GM18873 (cell line): ENCODE measurements at regions not wholly inside any gene's neighbourhood (a gene's known extent, or its start where the extent isn't known, plus 50 kb on each side); places are given as distances from the start of the nearest gene placed in this dataset.
"Not testable (repeated sequence)": the region's sequence is repeated elsewhere in the genome, so short reads cannot be mapped to it uniquely, and the experiment has no call there.

Source experiments
- ATAC-seq: cut with Tn5 transposase; IDR thresholded peaks from one replicate; pipeline ENCODE4 v1.9.1; 2021; ENCODE audit warnings: mild to moderate bottlenecking, moderate library complexity, moderate number of reproducible peaks; ENCODE audit not compliant: unreplicated experiment, low FRiP score

DNA sequence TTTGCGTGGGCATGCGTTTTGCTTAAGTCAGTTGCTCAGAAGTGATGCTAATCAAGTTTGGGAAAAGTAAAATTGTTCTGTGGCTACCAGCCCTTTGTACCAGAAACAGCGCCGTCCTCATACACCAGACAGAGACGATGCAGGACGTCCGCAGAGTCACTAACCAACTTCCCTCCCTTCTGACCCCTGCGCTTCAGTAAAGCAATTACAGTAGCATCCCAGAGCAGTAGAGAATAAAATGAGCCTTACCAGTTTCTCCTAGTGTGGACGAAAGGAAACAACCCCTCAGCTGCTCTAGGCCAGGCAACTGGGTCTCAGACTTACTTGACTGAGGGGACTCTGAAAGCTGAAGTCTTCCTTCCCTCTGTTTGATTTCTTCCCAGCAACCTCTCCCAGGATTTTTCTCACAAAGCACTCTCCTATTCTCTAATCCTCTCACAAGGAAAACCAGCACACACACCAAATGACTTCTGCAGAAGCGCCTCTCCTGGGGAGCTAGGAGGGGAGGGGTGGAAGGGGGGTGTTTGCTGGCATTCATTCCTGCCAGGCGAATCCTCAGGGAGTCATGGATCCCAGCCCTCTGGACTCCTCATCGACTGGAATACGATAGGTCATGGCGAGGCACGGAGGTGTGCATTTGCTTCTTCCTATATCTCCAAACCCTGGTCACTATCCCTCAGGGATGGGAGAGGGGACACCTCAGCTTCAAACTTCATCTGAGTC lies 56.0 kb upstream of the MID1 start:
- ATAC-seq = no peak

DNA sequence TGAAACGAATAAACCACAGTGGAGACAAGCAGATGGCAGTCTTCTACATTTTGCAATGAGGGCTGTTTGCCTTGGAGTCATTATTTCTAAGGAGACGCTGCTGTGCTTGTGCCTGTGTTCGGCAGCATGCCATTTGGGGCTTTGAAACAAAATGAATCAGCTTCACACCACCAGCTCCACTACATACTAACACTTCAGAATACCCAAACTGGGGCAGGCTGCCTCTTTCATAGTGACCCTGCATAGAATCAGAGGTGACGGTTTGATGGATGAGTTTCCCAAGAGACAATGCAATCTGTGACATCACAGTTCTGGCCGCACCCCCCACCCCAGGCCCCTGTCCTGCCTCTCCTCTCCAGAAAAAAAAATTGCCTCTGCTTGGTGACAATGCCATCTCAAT lies 57.1 kb upstream of the MID1 start:
- ATAC-seq = no peak

DNA sequence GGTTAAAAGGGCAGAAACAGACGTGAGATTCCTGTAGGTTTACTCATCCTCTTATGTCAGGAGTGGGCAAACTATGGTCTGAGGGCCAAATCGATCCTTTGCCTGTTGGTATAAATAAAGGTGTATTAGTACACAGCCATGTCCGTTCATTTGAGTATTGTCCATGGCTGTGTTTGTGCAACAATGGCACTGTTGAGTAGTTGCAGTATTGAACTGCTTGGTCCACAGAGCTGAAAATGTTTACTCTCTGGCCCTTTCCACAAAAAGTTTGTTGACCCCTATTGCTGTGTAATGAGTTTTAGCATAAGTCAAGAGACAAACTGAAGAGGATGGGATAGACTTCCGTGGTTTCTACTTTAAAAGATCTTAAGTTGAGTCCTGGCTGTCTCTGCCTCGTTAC lies 59.0 kb upstream of the MID1 start:
- ATAC-seq = no peak

DNA sequence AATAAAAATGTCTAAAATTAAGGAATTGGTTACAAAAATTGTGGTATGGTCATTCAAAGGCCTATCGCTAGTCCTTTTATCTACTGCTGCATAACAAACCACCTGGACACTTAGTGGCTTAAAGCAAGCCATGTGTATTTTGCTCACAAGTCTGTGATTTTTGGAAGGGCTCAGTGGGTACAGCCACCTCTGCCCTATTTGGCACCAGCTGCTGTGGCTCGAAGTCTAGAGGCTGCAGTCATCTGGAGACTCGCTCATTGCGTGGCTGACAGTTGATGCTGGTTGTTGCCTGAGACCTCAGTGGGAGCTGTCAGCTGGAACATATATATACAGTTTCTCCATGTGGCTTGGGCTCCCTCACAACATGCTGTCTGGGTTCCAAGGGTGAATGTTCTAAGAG lies 60.8 kb upstream of the MID1 start:
- ATAC-seq = no peak

DNA sequence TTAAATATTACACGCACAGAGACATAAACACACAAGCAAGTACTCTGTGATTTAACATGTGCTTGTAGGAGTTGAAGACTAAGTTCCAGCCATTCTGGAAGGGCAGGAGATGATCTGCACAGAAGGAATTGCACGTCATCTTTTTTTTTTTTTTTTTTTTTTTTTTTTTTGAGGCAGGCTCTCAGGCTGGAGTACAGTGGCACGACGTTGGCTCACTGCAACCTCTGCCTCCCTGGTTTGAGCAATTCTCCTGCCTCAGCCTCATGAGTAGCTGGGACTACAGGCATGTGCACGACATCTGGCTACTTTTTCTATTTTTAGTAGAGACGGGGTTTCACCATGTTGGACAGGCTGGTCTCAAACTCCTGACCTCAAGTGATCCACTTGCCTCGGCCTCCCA lies 63.2 kb upstream of the MID1 start:
- ATAC-seq = not testable (repeated sequence)

DNA sequence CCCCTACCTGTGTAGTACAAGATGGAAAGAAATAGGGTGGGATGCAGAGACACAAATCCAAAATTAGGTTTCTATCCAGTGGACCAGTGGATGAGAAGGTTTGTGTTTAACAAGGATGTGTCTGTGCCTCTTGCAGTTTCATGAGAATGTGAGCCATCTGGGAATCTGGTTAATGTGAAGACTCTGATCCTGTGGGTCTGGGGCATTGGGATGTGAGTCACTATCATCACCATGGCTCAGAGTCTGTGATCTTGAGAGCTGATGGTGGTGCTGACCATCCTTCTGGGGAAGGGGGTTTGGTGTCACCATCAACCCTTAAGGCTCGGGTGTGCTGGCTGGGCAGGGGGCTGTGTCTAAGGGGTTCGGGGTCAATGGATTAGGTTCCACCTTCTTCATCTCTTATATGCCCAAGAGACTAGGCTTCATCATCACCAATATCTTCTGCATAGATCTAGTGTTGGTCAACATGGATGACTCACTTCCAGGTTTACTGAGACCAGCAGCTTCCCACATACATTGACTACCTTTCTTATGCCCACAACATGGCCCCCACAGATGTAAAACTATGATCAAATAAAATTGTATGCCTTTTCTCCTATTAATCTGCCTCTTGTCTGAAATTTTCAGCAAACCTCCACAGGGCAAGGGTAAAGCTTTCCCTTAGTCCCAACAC lies 65.7 kb upstream of the MID1 start:
- no peak for ATAC-seq

DNA sequence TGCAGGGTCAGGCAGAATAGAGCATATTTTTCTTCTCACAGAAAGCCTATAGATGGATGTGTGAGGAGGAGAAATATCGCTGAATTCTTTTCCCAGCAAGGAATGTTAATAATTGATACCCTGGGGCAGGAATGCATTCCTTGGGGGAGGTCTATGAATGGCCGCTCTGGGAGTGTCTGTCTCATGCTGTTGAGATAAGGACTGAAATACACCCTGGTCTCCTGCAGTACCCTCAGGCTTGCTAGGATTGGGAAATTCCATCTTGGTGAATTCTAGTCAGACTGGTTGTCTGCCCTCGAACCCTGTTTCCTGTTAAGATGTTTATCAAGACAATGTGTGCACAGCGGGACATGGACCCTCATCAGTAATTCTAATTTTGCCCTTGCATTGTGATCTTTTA lies 71.4 kb upstream of the MID1 start:
- not testable (repeated sequence) for ATAC-seq

DNA sequence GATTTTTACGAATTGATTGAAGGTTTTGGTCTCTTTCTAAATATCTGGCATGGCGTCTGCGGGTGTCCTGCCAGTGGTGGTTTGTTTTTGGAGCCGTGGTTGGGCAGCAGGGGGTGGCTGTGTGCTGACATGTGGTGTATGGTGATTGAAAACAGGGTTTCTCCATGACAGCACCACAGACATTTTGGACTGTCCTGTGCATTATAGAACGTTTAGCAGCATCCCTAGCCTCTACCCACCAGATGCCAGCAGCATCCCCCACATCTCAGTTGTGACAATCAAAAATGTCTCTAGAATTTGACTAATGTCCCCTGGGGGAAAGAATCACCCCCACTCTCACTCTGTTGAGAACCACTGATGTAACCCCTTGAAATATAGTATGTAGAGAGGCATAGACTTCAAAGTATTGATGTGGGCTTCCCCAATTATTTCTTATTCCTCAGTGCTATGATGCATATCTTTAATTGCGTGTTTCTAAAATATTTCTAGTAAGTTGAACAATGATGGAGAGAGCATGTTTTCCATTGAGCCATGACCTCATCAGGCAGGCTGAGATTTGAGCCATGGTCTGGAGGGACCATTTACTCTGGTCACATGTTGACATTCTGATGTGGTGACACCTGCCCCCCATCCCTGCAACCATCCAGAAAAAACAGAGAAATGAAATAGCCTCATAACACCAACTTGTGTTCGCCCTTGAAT lies 77.4 kb upstream of the MID1 start:
- ATAC-seq = no peak

DNA sequence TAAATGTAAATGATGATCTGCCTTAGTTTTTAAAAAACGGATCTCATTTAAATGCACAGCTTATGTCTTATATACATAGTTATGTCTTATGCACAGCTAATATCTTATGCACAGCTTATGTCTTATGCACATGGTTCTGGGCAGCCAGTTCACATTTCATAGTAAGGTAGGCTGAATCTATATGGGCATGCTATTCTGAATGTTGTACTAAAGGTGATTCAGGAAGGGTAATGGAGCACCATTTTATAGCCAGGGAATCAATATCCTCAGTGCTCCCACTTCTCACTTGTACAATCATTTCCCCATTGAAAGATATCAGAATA lies 77.9 kb upstream of the MID1 start:
- ATAC-seq = no peak

DNA sequence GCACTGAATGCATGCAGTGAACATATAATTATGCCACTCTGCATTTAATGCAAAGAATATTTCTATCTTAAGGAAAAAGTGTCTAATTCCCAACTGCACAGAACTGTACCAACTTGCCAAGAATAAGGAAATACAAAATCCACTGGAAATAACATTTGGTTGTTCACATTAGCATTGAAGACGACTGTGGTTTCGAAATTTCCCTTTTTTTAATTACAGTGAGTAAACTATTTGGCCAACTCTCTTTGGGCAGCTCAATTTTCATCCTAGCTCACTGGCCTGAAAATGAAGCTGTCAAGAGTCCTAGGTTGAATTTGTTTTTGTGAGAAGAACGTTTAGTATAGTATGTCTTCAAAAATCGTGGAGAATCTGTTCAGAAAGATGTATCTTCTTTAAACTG lies 81.6 kb upstream of the MID1 start:
- ATAC-seq = no peak

DNA sequence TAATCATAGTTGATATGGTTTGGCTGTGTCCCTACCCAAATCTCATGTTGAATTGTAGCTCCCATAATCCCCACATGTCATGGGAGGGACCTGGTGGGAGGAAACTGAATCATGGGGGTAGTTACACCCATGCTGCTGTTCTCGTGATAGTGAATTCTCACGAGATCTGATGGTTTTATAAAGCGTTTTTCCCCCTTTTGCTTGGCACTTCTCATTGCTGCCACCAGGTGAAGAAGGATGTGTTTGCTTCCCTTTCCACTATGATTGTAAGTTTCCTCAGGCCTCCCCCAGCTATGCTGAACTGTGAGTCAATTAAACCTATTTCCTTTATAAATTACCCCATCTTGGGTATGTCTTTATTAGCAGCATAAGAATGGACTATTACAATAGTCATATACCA lies 86.0 kb upstream of the MID1 start:
- not testable (repeated sequence) for ATAC-seq

DNA sequence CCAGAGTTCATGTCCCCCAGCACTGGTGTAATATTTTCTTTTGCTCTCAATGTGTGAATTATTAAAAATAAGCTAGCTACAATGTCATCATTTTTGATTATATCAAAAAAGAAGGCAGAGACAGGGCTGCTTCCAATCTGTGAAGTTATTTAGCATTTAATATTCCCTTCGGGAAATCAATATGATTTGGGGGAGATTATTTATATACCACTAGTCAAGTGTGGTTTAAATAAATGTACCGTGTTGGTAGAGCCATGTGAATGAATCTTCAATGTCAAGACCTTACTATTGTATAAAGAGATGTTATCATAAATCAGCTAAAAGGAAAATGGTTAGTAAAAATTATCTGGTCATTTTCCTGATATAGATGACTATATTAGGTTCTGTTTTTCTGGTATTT lies 87.4 kb upstream of the MID1 start:
- no peak for ATAC-seq

DNA sequence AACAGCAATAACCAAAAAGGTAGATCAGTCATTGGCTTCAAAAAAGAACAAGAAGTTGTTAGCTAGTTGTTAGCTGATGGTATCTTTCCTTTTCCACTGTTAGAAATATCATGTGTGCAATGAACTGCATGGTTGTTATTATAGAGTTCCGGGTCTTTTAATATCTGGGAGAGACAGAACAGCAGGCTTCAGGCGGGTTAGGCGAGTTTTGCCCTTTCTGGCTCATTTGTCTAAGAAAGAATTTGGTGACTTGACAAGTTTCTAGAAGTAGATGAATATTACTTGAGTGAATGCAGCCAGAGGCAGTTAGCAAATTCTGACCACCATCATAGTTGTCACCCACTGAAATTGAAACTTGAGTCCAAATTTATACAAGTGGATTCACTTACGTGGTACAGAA lies 88.9 kb upstream of the MID1 start:
- no peak for ATAC-seq

DNA sequence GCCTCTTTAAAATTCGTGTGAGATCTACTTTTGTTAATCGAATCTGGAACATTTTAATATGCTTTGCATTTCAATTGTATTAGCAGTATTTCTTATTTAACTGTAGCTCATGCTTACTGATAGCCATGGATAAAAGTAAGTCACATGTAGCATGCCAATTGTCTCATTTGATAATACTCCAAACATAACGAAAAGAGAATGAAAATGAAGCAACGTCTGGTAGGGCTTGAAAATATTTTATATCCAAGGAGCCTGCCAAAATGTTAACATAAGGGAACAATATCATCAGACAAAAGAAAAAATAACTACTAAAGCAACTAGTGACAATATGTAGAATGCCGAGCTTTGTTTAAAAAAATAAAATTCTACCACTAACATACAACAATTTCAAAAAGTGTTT lies 94.1 kb upstream of the MID1 start:
- ATAC-seq = no peak

DNA sequence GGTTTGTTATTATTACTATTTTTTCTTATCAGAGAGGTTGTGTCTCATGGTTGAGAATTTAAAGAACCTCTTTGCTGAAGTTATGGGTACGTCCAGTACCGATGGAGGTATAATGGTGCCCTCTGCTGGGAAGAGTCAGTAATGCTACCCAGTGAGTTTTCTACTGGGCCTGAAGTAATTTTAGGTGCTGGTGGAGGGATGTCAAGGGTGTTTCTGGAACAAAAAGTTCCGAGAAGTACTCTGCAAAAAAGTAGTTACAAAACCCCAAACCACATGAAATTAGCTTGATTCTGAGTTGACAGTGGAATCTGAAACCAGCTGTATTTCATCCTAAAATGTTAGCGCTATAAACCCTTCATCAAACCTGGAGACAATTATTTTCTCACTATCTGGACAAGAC lies 102.5 kb upstream of the MID1 start:
- ATAC-seq = peak; percentile 72

DNA sequence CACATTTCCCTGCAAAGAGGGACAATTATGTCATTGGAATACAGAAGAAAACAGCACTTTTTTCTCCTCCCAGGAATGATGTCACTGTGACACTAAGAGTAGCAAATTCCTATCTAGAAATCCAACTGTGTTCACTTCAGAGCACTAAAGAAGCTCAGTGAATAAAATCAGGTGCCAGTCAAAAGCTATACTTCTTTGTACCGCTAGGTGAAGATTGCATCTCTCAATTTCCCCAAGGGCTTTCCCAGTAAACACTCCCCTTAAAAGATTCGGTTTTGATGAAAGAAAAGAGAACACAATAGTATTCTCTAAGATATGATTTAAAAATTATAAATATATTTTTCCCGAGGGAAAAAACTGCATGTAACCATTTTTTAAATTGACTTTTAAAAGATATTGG lies 104.7 kb upstream of the MID1 start:
- ATAC-seq = no peak

DNA sequence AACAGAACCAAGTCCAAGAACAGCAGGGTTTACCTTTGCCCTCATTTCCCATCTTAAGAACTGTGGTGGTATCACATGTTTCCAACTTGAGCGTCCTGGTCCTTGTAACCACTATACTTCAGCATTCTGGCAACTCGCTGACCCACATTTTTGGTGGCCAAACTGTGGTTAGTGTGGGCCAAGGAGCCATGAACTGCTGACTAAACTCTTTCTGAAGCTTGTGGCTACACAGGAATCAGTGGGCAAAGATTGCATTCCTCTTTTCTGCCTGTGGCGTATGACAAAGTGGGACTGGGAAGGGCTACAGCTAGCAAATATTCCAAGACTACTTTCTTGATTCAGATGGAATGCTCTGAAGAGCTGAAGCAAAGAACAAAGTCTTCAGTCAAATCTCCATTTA lies 106.3 kb upstream of the MID1 start:
- ATAC-seq = no peak

DNA sequence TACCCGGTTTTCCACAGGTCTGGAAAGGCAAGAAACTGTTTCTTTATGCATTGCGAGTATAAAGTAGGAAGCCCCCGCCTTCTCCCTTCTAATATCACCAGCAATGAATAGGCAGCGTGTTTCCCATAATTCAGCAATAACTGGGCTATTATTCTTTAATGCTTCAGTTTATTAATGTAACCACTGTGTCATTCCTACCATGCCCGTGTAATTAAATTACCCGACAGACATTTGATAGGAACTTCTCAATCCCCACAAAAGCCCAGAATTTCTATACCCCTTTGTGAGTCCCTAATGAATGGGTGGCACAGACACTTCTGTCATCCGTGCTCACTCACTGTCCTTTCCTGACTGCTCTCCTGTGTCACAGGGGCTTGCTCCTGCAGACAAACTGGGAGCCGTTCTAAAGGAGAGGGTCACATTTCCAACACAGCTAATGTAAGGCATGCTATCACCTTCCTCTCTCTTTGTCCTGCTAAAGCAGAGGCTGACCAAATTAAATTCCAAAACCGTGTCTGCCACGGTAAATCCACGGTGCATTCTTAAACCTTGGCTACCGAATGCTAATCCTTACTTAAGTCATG lies 108.5 kb upstream of the MID1 start:
- ATAC-seq = no peak

DNA sequence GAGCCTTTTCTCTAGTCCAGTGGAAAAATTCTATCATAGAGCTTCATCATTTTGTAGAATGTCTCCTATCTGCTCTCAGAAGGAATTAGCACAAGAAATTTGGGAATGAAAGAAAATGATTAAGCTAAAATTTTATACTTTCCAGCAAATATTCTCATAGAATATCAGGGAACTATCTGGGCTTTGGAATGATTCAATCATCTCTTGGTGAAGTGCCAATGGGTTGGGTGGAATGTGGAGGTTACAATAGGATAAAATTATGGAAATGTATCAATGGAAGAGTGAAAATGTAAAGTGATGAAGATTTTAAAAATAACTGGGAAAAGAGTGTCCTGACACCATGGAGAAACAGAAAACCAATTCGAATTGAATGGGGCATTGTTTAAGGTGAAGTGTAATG lies 119.0 kb upstream of the MID1 start:
- no peak for ATAC-seq

DNA sequence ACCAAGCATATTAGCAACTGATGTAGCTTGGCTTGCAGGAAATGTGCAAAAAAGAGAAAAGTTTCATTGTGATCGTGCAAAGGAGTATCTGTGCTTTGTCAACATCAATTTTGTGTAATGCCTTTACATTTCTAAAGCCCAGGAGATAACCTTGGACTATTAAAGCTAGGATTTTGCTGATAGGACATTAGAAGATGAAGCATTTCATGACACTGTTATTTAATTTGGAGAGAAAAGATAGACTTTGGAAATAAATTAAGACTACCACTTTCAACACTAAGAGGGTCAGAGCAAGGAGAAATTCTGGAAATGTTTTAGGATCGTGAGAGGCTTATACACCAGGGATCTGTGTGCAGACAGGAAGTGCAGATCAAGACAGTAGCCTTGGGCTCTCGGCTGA lies 120.6 kb upstream of the MID1 start:
- no peak for ATAC-seq

DNA sequence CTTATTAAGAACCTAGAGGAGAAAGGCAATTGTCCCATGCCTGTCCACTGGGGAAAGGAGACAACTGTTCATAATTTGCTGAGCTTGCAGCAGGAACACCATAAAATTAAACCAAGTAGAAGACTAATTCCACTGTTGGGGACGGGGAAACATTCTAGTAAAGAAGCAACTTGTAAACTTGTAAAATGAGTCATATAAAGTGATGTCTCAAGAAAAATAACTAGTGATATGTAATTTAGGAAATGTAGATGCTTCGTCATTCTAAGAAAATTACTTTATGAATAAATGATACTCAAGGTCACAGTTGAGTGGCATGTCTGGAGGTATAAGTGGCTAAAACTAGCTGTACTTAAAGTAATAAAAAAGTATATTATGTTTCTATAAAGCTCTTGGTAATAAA lies 121.2 kb upstream of the MID1 start:
- no peak for ATAC-seq

DNA sequence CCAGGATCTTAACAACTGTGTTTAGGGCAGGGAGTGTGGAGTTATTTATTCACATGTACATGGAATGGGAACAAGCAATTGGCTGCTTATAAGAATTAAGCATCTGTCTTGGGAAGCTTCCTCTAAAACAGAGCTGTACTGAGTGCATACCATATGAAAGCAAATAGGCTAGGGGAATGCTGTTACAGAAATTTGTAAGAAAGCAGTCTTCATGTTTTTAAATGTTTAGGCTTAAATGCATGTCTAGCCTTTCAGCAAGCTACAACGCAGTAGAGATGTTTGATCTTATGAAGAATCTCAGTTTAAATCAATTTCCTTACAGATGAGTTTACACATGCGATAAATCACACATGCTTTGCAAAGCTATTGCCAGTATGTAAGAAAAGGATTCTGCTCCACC lies 123.1 kb upstream of the MID1 start:
- no peak for ATAC-seq
